GM23338 (cell line): ENCODE measurements at regions not wholly inside any gene's neighbourhood (a gene's known extent, or its start where the extent isn't known, plus 50 kb on each side); places are given as distances from the start of the nearest gene placed in this dataset.

Source experiments
- ATAC-seq: fragments of 200-7000 bp; cut with Tn5 transposase; 3 replicates; pipeline ENCODE4 v1.9.1; 2020
- DNase-seq: peaks from one replicate; pipeline ENCODE4 v3.0.0-alpha.2; 2015; ENCODE audit warnings: low spot score
- H2AFZ ChIP-seq: fragments of 200-600 bp; sonication (generic); 2 replicates; pipeline ENCODE4 v1.8.0; 2016; ENCODE audit warnings: antibody characterized with exemption, mild to moderate bottlenecking, moderate library complexity
- H3F3A ChIP-seq: fragments of 200-600 bp; sonication (generic); replicated peaks from 2 replicates; pipeline ENCODE4 v1.8.0; 2017; ENCODE audit warnings: antibody characterized with exemption, mixed run types, low read depth
- H3K27ac ChIP-seq: fragments of 200-600 bp; sonication (generic); 2 replicates; pipeline ENCODE4 v1.6.1; 2016; ENCODE audit warnings: low read depth
- H3K27me3 ChIP-seq: fragments of 200-600 bp; sonication (generic); 2 replicates; pipeline ENCODE4 v1.8.0; 2016; ENCODE audit warnings: mild to moderate bottlenecking, mixed run types, moderate library complexity; ENCODE audit not compliant: insufficient read depth
- H3K36me3 ChIP-seq: fragments of 200-600 bp; sonication (generic); 2 replicates; pipeline ENCODE4 v1.8.0; 2016; ENCODE audit warnings: mild to moderate bottlenecking; ENCODE audit not compliant: insufficient read depth
- H3K4me1 ChIP-seq: fragments of 200-600 bp; sonication (generic); 2 replicates; pipeline ENCODE4 v1.8.0; 2016; ENCODE audit warnings: mild to moderate bottlenecking, moderate library complexity; ENCODE audit not compliant: insufficient read depth
- H3K4me2 ChIP-seq: fragments of 200-600 bp; sonication (generic); 2 replicates; pipeline ENCODE4 v1.7.1; 2017; ENCODE audit warnings: mixed run types
- H3K4me3 ChIP-seq: fragments of 200-600 bp; sonication (generic); 2 replicates; pipeline ENCODE4 v1.6.1; 2016; ENCODE audit warnings: mixed run types
- H3K79me2 ChIP-seq: fragments of 200-600 bp; sonication (generic); replicated peaks from 2 replicates; pipeline ENCODE4 v1.8.0; 2017; ENCODE audit warnings: mild to moderate bottlenecking; ENCODE audit not compliant: insufficient read depth
- H3K9me2 ChIP-seq: fragments of 200-600 bp; sonication (generic); 2 replicates; pipeline ENCODE4 v1.8.0; 2017; ENCODE audit not compliant: insufficient read depth
- H4K20me1 ChIP-seq: fragments of 200-600 bp; sonication (generic); replicated peaks from 2 replicates; pipeline ENCODE4 v1.8.0; 2017; ENCODE audit warnings: mild to moderate bottlenecking; ENCODE audit not compliant: insufficient read depth
- H3K27ac Mint-ChIP-seq: 2 replicates; pipeline ENCODE4 v1.8.0; 2020; ENCODE audit warnings: inconsistent platforms, mild to moderate bottlenecking, moderate library complexity, mixed read lengths
- H3K27me3 Mint-ChIP-seq: 3 replicates; pipeline ENCODE4 v1.8.0; 2022; ENCODE audit warnings: low read depth, mild to moderate bottlenecking, moderate library complexity, mixed read lengths, inconsistent platforms; ENCODE audit not compliant: insufficient read depth, poor library complexity
- H3K36me3 Mint-ChIP-seq: 3 replicates; pipeline ENCODE4 v1.8.0; 2021; ENCODE audit warnings: low read depth, mild to moderate bottlenecking, inconsistent platforms, moderate library complexity, mixed read lengths
- H3K4me1 Mint-ChIP-seq: 3 replicates; pipeline ENCODE4 v1.8.0; 2020; ENCODE audit warnings: mild to moderate bottlenecking, inconsistent platforms, mixed read lengths
- H3K4me3 Mint-ChIP-seq: 3 replicates; pipeline ENCODE4 v1.8.0; 2021; ENCODE audit warnings: moderate library complexity, mild to moderate bottlenecking, inconsistent platforms, mixed read lengths
- H3K9me3 Mint-ChIP-seq: 3 replicates; pipeline ENCODE4 v1.8.0; 2020; ENCODE audit warnings: moderate library complexity, mild to moderate bottlenecking, inconsistent platforms, mixed read lengths
- CREB1 ChIP-seq: fragments of 250-450 bp; sonication (Bioruptor Pico); IDR thresholded peaks from 2 replicates; pipeline ENCODE4 v1.5.0; 2020; ENCODE audit warnings: low read depth, mild to moderate bottlenecking, moderate library complexity
- EZH2 ChIP-seq: fragments of 200-600 bp; sonication (generic); IDR thresholded peaks from one replicate; pipeline ENCODE4 v1.8.0; 2017; ENCODE audit warnings: antibody characterized with exemption, mild to moderate bottlenecking, low read depth; ENCODE audit not compliant: unreplicated experiment
- EZH2phosphoT487 ChIP-seq: fragments of 200-600 bp; sonication (generic); IDR thresholded peaks from one replicate; pipeline ENCODE4 v1.8.1; 2018; ENCODE audit warnings: antibody characterized with exemption; ENCODE audit not compliant: unreplicated experiment
- JUNB ChIP-seq: IDR thresholded peaks from one replicate; pipeline ENCODE4 v1.6.1; 2016; ENCODE audit warnings: antibody characterized with exemption; ENCODE audit not compliant: unreplicated experiment
- NANOG ChIP-seq: IDR thresholded peaks from 2 replicates; pipeline ENCODE4 v1.6.1; 2016; ENCODE audit warnings: antibody characterized with exemption, borderline replicate concordance
- POLR2AphosphoS5 ChIP-seq: IDR thresholded peaks from 2 replicates; pipeline ENCODE4 v1.6.1; 2016; ENCODE audit warnings: antibody characterized with exemption, low read depth
- STAT1 ChIP-seq: IDR thresholded peaks from one replicate; pipeline ENCODE4 v1.6.1; 2016; ENCODE audit warnings: antibody characterized with exemption; ENCODE audit not compliant: unreplicated experiment
- ZNF114 ChIP-seq: fragments of 250-450 bp; sonication (Bioruptor Pico); IDR thresholded peaks from 2 replicates; pipeline ENCODE4 v1.5.0; 2020; ENCODE audit warnings: mild to moderate bottlenecking, moderate library complexity
- ZNF331 ChIP-seq: fragments of 250-450 bp; sonication (Bioruptor Pico); IDR thresholded peaks from 2 replicates; pipeline ENCODE4 v1.5.0; 2020; ENCODE audit warnings: low read depth, mild to moderate bottlenecking, moderate library complexity
- TF ChIP-seq, protein P1 (sequence below): fragments of 250-450 bp; sonication (Bioruptor Pico); IDR thresholded peaks from 2 replicates; pipeline ENCODE4 v1.5.0; 2020; ENCODE audit warnings: mild to moderate bottlenecking, moderate library complexity
- TF ChIP-seq, protein P2 (sequence below): IDR thresholded peaks from 2 replicates; pipeline ENCODE4 v1.6.1; 2016; ENCODE audit warnings: antibody characterized with exemption
- TF ChIP-seq, protein P3 (sequence below), 2 experiments: fragments of 200-600 bp in 1 of 2; sonication (generic) in 1 of 2; conservative IDR thresholded peaks; 2 replicates each; pipeline versions ENCODE4 v1.5.1 to v1.6.1; 2016 to 2017; ENCODE audit warnings: antibody characterized with exemption in 2 of 2, low read depth in 2 of 2, mild to moderate bottlenecking in 2 of 2, moderate library complexity in 1 of 2

DNA sequence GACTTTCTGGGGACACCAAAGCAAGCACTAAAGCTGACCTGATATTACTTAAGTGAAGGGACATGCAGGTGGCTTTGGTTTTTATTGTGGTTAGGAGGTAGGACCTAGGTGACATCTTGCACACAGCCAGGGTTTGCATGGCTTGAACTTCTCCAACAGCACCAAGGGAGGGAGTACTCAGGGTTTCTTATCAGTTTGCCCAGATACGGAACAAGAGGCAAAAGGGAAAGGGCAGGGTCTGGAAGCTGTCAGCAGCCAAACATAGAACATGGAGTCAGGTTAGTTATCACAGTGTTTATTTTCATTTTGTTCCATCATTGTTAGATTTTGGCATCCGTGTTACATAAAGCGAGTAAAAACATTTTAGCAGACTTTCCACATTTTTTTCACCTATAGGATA is 186.3 kb upstream of the CLEC14A start (continued):
- TF ChIP-seq, protein P1, sequence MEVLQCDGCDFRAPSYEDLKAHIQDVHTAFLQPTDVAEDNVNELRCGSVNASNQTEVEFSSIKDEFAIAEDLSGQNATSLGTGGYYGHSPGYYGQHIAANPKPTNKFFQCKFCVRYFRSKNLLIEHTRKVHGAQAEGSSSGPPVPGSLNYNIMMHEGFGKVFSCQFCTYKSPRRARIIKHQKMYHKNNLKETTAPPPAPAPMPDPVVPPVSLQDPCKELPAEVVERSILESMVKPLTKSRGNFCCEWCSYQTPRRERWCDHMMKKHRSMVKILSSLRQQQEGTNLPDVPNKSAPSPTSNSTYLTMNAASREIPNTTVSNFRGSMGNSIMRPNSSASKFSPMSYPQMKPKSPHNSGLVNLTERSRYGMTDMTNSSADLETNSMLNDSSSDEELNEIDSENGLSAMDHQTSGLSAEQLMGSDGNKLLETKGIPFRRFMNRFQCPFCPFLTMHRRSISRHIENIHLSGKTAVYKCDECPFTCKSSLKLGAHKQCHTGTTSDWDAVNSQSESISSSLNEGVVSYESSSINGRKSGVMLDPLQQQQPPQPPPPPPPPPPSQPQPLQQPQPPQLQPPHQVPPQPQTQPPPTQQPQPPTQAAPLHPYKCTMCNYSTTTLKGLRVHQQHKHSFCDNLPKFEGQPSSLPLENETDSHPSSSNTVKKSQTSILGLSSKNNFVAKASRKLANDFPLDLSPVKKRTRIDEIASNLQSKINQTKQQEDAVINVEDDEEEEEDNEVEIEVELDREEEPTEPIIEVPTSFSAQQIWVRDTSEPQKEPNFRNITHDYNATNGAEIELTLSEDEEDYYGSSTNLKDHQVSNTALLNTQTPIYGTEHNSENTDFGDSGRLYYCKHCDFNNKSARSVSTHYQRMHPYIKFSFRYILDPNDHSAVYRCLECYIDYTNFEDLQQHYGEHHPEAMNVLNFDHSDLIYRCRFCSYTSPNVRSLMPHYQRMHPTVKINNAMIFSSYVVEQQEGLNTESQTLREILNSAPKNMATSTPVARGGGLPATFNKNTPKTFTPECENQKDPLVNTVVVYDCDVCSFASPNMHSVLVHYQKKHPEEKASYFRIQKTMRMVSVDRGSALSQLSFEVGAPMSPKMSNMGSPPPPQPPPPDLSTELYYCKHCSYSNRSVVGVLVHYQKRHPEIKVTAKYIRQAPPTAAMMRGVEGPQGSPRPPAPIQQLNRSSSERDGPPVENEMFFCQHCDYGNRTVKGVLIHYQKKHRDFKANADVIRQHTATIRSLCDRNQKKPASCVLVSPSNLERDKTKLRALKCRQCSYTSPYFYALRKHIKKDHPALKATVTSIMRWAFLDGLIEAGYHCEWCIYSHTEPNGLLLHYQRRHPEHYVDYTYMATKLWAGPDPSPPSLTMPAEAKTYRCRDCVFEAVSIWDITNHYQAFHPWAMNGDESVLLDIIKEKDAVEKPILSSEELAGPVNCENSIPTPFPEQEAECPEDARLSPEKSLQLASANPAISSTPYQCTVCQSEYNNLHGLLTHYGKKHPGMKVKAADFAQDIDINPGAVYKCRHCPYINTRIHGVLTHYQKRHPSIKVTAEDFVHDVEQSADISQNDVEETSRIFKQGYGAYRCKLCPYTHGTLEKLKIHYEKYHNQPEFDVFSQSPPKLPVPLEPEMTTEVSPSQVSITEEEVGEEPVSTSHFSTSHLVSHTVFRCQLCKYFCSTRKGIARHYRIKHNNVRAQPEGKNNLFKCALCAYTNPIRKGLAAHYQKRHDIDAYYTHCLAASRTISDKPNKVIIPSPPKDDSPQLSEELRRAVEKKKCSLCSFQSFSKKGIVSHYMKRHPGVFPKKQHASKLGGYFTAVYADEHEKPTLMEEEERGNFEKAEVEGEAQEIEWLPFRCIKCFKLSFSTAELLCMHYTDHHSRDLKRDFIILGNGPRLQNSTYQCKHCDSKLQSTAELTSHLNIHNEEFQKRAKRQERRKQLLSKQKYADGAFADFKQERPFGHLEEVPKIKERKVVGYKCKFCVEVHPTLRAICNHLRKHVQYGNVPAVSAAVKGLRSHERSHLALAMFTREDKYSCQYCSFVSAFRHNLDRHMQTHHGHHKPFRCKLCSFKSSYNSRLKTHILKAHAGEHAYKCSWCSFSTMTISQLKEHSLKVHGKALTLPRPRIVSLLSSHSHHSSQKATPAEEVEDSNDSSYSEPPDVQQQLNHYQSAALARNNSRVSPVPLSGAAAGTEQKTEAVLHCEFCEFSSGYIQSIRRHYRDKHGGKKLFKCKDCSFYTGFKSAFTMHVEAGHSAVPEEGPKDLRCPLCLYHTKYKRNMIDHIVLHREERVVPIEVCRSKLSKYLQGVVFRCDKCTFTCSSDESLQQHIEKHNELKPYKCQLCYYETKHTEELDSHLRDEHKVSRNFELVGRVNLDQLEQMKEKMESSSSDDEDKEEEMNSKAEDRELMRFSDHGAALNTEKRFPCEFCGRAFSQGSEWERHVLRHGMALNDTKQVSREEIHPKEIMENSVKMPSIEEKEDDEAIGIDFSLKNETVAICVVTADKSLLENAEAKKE (CRISPR knock-in tag) = no peak

DNA sequence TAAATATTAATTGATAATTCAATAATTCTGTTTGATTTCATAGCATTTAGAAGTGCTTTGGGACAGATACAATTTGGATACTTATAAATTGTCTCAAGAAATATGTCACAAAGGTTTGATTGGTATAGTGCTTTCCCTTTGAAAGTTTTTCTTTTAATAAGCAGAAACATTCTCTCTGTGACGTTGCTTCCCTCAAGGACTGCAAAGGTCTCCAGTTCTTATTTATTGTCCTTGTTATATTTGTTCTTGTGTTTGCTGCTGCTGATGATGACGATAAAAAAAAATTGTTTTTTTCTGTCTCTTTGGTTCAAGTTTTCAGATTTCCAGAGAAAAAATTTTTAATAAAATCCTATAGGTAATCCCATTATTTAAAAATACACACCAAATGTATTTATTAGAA is 176.3 kb upstream of the CLEC14A start:
- Mint-ChIP-seq H3K27ac (no peak overlapping the region), H3K36me3 (no peaks in the 10 kb centered on the region), H3K4me1 (no peaks in the 10 kb centered on the region), H3K27me3 (no peaks in the 10 kb centered on the region), H3K9me3 (no peaks in the 10 kb centered on the region), H3K4me3 (no peak overlapping the region)
- Histone ChIP-seq H3K27ac (no peak overlapping the region), H3K4me2 (no peak overlapping the region), H3K9me2 (no peaks in the 10 kb centered on the region), H3K36me3 (no peaks in the 10 kb centered on the region), H3F3A (no peaks in the 10 kb centered on the region), H3K4me3 (no peak overlapping the region), H3K27me3 (no peaks in the 10 kb centered on the region), H3K79me2 (no peaks in the 10 kb centered on the region), H4K20me1 (no peaks in the 10 kb centered on the region), H2AFZ (no peak overlapping the region), H3K4me1 (no peaks in the 10 kb centered on the region)
- no peak for DNase-seq
- no peak for ATAC-seq
- TF ChIP-seq JUNB = no peak
- TF ChIP-seq EZH2phosphoT487 = no peak
- TF ChIP-seq, protein P2, sequence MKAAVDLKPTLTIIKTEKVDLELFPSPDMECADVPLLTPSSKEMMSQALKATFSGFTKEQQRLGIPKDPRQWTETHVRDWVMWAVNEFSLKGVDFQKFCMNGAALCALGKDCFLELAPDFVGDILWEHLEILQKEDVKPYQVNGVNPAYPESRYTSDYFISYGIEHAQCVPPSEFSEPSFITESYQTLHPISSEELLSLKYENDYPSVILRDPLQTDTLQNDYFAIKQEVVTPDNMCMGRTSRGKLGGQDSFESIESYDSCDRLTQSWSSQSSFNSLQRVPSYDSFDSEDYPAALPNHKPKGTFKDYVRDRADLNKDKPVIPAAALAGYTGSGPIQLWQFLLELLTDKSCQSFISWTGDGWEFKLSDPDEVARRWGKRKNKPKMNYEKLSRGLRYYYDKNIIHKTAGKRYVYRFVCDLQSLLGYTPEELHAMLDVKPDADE = no peak
- no peak for TF ChIP-seq NANOG
- TF ChIP-seq ZNF114 (CRISPR knock-in tag) = no peak
- TF ChIP-seq ZNF331 (CRISPR knock-in tag) = no peak
- no peak for TF ChIP-seq STAT1
- TF ChIP-seq POLR2AphosphoS5 = no peak
- TF ChIP-seq, protein P3, sequence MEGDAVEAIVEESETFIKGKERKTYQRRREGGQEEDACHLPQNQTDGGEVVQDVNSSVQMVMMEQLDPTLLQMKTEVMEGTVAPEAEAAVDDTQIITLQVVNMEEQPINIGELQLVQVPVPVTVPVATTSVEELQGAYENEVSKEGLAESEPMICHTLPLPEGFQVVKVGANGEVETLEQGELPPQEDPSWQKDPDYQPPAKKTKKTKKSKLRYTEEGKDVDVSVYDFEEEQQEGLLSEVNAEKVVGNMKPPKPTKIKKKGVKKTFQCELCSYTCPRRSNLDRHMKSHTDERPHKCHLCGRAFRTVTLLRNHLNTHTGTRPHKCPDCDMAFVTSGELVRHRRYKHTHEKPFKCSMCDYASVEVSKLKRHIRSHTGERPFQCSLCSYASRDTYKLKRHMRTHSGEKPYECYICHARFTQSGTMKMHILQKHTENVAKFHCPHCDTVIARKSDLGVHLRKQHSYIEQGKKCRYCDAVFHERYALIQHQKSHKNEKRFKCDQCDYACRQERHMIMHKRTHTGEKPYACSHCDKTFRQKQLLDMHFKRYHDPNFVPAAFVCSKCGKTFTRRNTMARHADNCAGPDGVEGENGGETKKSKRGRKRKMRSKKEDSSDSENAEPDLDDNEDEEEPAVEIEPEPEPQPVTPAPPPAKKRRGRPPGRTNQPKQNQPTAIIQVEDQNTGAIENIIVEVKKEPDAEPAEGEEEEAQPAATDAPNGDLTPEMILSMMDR (conservative IDR thresholded peaks at IDR 0.05; ENCODE audit: low read depth in 2 of 2) = no peak
- TF ChIP-seq CREB1 = no peak
- no peak for TF ChIP-seq EZH2
